ENCODE measurements at regions not wholly inside any gene's neighbourhood (a gene's known extent, or its start where the extent isn't known, plus 50 kb on each side); places are given as distances from the start of the nearest gene placed in this dataset.

- peaks cover under 1% of the 10 kb centered on the region for H3K9me3 Mint-ChIP-seq
- TF ChIP-seq CTCF (conservative IDR thresholded peaks at IDR 0.05), result no peak
- Histone ChIP-seq H3K27me3 (ENCODE audit: control insufficient read depth, insufficient read depth, low read length, poor library complexity, severe bottlenecking) (no peaks in the 10 kb centered on the region), H3K36me3 (ENCODE audit: control insufficient read depth, insufficient read depth, low read length) (no peaks in the 10 kb centered on the region), H3K4me3 (ENCODE audit: low read length) (no peak overlapping the region), H3K9ac (ENCODE audit: extremely low read depth, low read length, poor library complexity, severe bottlenecking) (no peak overlapping the region), H3K4me1 (ENCODE audit: control insufficient read depth, insufficient read depth, low read length) (no peaks in the 10 kb centered on the region), H3K27ac (ENCODE audit: low read depth, low read length) (no peak overlapping the region), H3K9me3 (ENCODE audit: control insufficient read depth, low read length) (no peaks in the 10 kb centered on the region)
- no peak for DNase-seq
- no peak overlapping the region for H3K27ac Mint-ChIP-seq
- no peaks in the 10 kb centered on the region for H3K4me1 Mint-ChIP-seq
- no peak overlapping the region for H3K4me3 Mint-ChIP-seq
- no peaks in the 10 kb centered on the region for H3K36me3 Mint-ChIP-seq (ENCODE audit: low read depth)
- H3K27me3 Mint-ChIP-seq (ENCODE audit: insufficient read depth), result no peaks in the 10 kb centered on the region
- WGBS, 2 experiments (ENCODE audit: insufficient coverage in 1 of 2, insufficient read length in 1 of 2), result 81 to 92% methylated on average over 7 to 8 of the region's 8 CpGs
Observed at GRCh38 chr16:73319737-73320136, 271.8 kb upstream of the ZFHX3 start.

GRCh38 chr16:73319261-73319660, 271.3 kb upstream of the ZFHX3 start:
- H3K4me1 ChIP-seq (ENCODE audit: control insufficient read depth, insufficient read depth, low read length), result no peaks in the 10 kb centered on the region
- WGBS, 2 experiments (ENCODE audit: insufficient coverage in 1 of 2, insufficient read length in 1 of 2), result 82 to 93% methylated on average over 5 to 10 of the region's 10 CpGs
- no peaks in the 10 kb centered on the region for H3K36me3 ChIP-seq (ENCODE audit: control insufficient read depth, insufficient read depth, low read length)
- no peak for DNase-seq
- Mint-ChIP-seq H3K27me3 (ENCODE audit: insufficient read depth) (no peaks in the 10 kb centered on the region), H3K4me1 (no peaks in the 10 kb centered on the region), H3K4me3 (no peak overlapping the region), H3K9me3 (peaks cover 6% of the 10 kb centered on the region), H3K36me3 (ENCODE audit: low read depth) (no peaks in the 10 kb centered on the region), H3K27ac (no peak overlapping the region)
- H3K9ac ChIP-seq (ENCODE audit: extremely low read depth, low read length, poor library complexity, severe bottlenecking), result no peak overlapping the region
- no peak overlapping the region for H3K27ac ChIP-seq (ENCODE audit: low read depth, low read length)
- no peaks in the 10 kb centered on the region for H3K9me3 ChIP-seq (ENCODE audit: control insufficient read depth, low read length)
- H3K4me3 ChIP-seq (ENCODE audit: low read length), result no peak overlapping the region
- no peak for TF ChIP-seq CTCF (conservative IDR thresholded peaks at IDR 0.05)
- H3K27me3 ChIP-seq (ENCODE audit: control insufficient read depth, insufficient read depth, low read length, poor library complexity, severe bottlenecking), result no peaks in the 10 kb centered on the region

GRCh38 chr16:73317321-73317857, 269.5 kb upstream of the ZFHX3 start:
- Histone ChIP-seq H3K4me3 (ENCODE audit: low read length) (no peak overlapping the region), H3K9ac (ENCODE audit: extremely low read depth, low read length, poor library complexity, severe bottlenecking) (no peak overlapping the region), H3K9me3 (ENCODE audit: control insufficient read depth, low read length) (no peaks in the 10 kb centered on the region), H3K4me1 (ENCODE audit: control insufficient read depth, insufficient read depth, low read length) (no peaks in the 10 kb centered on the region), H3K36me3 (ENCODE audit: control insufficient read depth, insufficient read depth, low read length) (no peaks in the 10 kb centered on the region), H3K27ac (ENCODE audit: low read depth, low read length) (no peak overlapping the region), H3K27me3 (ENCODE audit: control insufficient read depth, insufficient read depth, low read length, poor library complexity, severe bottlenecking) (no peaks in the 10 kb centered on the region)
- Mint-ChIP-seq H3K4me3 (no peak overlapping the region), H3K4me1 (no peaks in the 10 kb centered on the region), H3K36me3 (ENCODE audit: low read depth) (no peaks in the 10 kb centered on the region), H3K27ac (no peak overlapping the region), H3K9me3 (peaks cover 8% of the 10 kb centered on the region), H3K27me3 (ENCODE audit: insufficient read depth) (no peaks in the 10 kb centered on the region)
- no peak for DNase-seq
- no peak for TF ChIP-seq CTCF (conservative IDR thresholded peaks at IDR 0.05)
- 93 to 100% methylated on average over 2 to 12 of the region's 12 CpGs for WGBS, 2 experiments (ENCODE audit: insufficient coverage in 1 of 2, insufficient read length in 1 of 2)

Data from endodermal cell (in vitro differentiated cells).